ENCODE measurements at regions not wholly inside any gene's neighbourhood (a gene's known extent, or its start where the extent isn't known, plus 50 kb on each side); places are given as distances from the start of the nearest gene placed in this dataset.

DNA sequence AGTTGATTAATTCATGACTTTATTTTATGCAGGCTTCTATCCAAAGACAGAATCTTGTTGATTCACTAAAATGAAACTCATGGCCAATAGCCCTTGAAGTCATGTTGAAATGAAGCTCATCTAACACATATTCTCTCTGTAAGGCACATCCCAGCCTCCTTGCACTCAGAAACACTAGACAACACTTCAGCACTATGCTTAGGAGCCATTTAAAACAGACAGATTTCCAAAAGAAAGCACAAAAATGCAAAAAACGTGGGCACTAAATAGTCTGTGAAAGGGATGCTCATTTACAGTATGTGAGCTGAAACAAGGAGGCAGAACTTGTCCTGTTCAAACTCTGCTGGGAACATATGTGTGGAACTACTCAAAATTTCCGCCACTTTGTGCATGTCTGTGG is 124.4 kb downstream of the MYCN start:
- Histone ChIP-seq H3K27me3 (no peaks in the 10 kb centered on the region), H3K4me1 (no peaks in the 10 kb centered on the region), H3K4me3 (no peak overlapping the region), H3K27ac (no peak overlapping the region), H3K9me3 (peaks cover 0 to 13% (median 9%) of the 10 kb centered on the region in 3 donors), H3K36me3 (no peaks in the 10 kb centered on the region)
- 54 to 69% methylated on average over 2 of the region's 2 CpGs for WGBS, 2 donors
- DNase-seq = no peak
- TF ChIP-seq, protein P1, sequence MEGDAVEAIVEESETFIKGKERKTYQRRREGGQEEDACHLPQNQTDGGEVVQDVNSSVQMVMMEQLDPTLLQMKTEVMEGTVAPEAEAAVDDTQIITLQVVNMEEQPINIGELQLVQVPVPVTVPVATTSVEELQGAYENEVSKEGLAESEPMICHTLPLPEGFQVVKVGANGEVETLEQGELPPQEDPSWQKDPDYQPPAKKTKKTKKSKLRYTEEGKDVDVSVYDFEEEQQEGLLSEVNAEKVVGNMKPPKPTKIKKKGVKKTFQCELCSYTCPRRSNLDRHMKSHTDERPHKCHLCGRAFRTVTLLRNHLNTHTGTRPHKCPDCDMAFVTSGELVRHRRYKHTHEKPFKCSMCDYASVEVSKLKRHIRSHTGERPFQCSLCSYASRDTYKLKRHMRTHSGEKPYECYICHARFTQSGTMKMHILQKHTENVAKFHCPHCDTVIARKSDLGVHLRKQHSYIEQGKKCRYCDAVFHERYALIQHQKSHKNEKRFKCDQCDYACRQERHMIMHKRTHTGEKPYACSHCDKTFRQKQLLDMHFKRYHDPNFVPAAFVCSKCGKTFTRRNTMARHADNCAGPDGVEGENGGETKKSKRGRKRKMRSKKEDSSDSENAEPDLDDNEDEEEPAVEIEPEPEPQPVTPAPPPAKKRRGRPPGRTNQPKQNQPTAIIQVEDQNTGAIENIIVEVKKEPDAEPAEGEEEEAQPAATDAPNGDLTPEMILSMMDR (IDR thresholded peaks at IDR 0.05) = no peak
- no peak for TF ChIP-seq POLR2A (IDR thresholded peaks at IDR 0.05)
- intact Hi-C loops (cut with DNase I) = no loop called here

DNA sequence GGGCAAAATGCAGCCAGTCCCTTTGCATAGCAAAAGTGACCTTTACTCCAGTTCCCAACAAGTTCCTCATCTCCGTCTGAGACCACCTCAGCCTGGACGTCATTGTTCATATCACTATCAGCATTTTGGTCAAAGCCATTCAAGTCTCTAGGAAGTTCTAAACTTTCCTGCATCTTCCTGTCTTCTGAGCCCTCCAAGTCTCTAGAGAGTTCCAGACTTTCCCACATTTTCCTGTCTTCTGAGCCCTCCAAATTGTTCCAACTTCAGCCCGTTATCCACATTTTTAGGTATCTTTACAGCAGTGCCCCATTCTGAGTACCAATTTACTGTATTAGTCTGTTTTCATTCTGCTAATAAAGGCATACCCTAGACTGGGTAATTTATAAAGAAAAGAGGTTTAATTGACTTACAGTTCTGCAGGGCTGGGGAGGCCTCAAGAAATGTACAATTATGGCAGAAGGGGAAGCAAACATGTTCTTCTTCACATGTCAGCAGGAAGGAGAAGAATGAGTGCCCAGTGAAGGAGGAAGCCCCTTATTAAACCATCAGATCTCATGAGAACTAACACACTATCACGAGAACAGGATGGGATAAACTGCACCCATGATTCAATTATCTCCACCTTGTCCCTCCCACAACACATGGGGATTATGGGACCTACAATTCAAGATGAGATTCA is 123.7 kb downstream of the MYCN start:
- no peaks in the 10 kb centered on the region for H3K27me3 ChIP-seq
- no peak overlapping the region for H3K4me3 ChIP-seq
- H3K4me1 ChIP-seq = no peaks in the 10 kb centered on the region
- no peak overlapping the region for H3K27ac ChIP-seq
- TF ChIP-seq, protein P1 (IDR thresholded peaks at IDR 0.05) = no peak
- TF ChIP-seq POLR2A (IDR thresholded peaks at IDR 0.05) = no peak
- peaks cover 0 to 13% (median 9%) of the 10 kb centered on the region in 3 donors for H3K9me3 ChIP-seq
- no peak for DNase-seq
- intact Hi-C loops (cut with DNase I) = no loop called here
- WGBS, 2 donors = 65 to 92% methylated on average over 4 of the region's 4 CpGs
- H3K36me3 ChIP-seq = no peaks in the 10 kb centered on the region

DNA sequence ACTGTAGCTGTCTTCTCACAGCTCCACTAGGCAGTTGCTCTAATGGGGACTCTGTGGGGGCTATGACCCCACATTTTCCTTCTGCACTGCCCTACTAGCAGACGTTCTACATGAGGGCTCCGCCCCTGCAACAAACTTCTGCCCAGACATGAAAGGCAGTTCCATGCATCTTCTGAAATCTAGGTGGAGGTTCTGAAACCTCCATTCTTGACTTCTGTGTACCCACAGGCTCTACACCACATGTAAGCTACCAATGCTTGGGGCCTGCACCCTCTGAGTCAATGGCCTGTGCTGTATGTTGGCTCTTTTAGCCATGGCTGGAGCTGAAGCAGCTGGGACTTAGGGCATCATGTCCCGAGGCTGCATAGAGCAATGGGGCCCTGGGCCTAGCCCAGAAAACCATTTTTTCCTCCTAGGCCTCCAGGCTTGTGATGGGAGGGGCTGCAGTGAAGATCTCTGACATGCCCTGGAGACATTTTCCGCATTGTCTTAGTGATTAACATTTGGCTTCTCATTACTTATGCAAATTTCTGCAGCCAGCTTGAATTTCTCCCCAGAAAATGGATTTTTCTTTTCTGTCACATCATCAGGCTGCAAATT is 123.0 kb downstream of the MYCN start:
- 61 to 80% methylated on average over 2 of the region's 4 CpGs for WGBS, 2 donors
- TF ChIP-seq POLR2A (IDR thresholded peaks at IDR 0.05) = no peak
- intact Hi-C loops (cut with DNase I) = no loop called here
- no peaks in the 10 kb centered on the region for H3K4me1 ChIP-seq
- DNase-seq = no peak
- H3K4me3 ChIP-seq = no peak overlapping the region
- no peaks in the 10 kb centered on the region for H3K27me3 ChIP-seq
- peaks cover 0 to 13% (median 9%) of the 10 kb centered on the region in 3 donors for H3K9me3 ChIP-seq
- H3K27ac ChIP-seq = no peak overlapping the region
- no peaks in the 10 kb centered on the region for H3K36me3 ChIP-seq

DNA sequence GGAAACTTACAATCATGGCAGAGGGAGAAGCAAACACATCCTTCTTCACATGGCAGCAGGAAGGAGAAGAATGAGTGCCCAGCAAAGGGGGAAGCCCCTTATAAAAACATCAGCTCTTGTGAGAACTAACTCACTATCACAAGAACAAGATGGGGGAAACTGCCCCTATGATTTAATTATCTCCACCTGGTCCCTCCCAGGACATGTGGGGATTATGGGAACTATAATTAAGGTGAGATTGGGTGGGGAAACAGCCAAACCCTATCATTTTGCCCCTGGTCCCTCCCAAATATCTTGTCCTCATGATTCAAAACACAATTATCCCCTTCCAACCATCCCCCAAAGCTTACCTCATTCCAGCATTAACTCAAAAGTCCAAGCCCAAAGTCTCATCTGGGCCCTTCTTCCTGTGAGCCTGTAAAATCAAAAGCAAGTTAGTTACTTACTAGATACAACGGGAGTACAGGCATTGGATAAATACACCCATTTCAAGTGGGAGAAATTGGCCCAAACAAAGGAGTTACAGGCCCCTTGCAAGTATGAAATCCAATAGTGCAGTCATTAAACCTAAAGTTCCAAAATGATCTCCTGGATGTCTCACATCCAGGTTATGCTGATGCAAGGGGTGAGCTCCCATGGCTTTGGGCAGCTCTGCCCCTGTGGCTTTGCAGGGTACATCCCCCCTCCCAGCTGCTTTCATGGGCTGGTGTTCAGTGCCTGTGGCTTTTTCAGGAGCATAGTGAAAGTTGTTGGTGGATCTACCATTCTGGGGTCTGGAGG is 122.3 kb downstream of the MYCN start:
- Histone ChIP-seq H3K4me3 (no peak overlapping the region), H3K36me3 (no peaks in the 10 kb centered on the region), H3K9me3 (peaks cover 0 to 13% (median 9%) of the 10 kb centered on the region in 3 donors), H3K27ac (no peak overlapping the region), H3K27me3 (no peaks in the 10 kb centered on the region), H3K4me1 (no peaks in the 10 kb centered on the region)
- intact Hi-C loops (cut with DNase I) = no loop called here
- TF ChIP-seq POLR2A (IDR thresholded peaks at IDR 0.05) = no peak
- TF ChIP-seq, protein P1 (IDR thresholded peaks at IDR 0.05) = no peak
- DNase-seq = no peak
- WGBS, 2 donors = 50 to 86% methylated on average over 1 of the region's 1 CpG

DNA sequence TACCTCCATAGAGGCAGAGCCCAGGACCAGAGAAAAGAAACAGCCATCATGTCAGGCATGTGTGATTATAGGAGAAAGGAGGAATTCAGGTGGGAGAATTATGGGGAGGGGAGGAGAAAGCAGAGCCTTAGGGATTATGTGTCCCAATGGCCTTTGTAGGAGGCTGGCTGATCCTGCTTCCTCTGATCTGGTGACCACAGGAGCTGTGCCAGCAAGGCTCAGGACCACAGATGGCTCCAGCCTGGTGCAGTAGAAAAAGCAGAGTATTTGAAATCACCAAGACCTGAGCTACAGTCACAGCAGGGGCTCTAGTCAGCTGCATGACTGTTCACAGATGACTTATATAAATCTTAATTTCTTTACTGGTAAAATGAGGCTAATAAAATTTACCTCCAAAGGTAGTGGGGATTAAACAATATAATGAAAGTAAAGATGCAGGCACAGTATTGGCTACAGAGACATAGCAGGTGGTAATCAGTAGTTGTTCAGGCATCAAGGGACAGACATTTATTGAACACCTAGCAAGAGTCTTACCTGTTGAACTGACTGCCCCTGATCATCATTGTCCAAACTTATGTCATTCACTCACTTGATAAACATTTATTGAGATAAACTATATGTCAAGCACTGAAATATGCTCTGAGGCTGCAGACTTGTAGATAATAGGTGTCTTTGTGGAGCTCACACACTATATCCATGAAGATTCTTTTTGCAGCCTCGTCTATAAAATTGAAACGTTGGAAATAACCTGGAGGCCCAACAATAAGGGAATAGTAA is 121.3 kb downstream of the MYCN start:
- Histone ChIP-seq H3K27ac (no peak overlapping the region), H3K4me3 (no peak overlapping the region), H3K9me3 (peaks cover 0 to 13% (median 9%) of the 10 kb centered on the region in 3 donors), H3K27me3 (no peaks in the 10 kb centered on the region), H3K36me3 (no peaks in the 10 kb centered on the region), H3K4me1 (no peaks in the 10 kb centered on the region)
- DNase-seq = no peak
- intact Hi-C loops (cut with DNase I) = no loop called here
- TF ChIP-seq POLR2A (IDR thresholded peaks at IDR 0.05) = no peak
- TF ChIP-seq, protein P1 (IDR thresholded peaks at IDR 0.05) = no peak
- 60 to 70% methylated on average over 2 of the region's 2 CpGs for WGBS, 2 donors
